Keratinocyte (primary cell): ENCODE measurements at regions not wholly inside any gene's neighbourhood (a gene's known extent, or its start where the extent isn't known, plus 50 kb on each side); places are given as distances from the start of the nearest gene placed in this dataset.

Experiments used
- DNase-seq: peaks from one replicate; pipeline ENCODE4 v3.0.0-alpha.2; 2011; ENCODE audit warnings: low read depth, missing footprints, low spot score
- FAIRE-seq: peaks from 2 replicates; lab custom pipeline; 2011; peaks lifted over from hg19 to GRCh38; lab: Jason Lieb, UNC
- H2AFZ ChIP-seq: 2 replicates; pipeline ENCODE4 v1.6.0; 2012; ENCODE audit warnings: low read length, control low read depth, inconsistent platforms; ENCODE audit not compliant: control insufficient read depth
- H3K27ac ChIP-seq: 2 replicates; pipeline ENCODE4 v1.5.1; 2011; ENCODE audit warnings: low read length; ENCODE audit not compliant: control insufficient read depth, insufficient read depth
- H3K27me3 ChIP-seq: 3 replicates; pipeline ENCODE4 v1.6.0; 2011; ENCODE audit warnings: low read length; ENCODE audit not compliant: control insufficient read depth, insufficient read depth; ENCODE audit errors: extremely low read depth
- H3K36me3 ChIP-seq, 2 experiments: 2 replicates in 1 of 2; 3 replicates in 1 of 2; pipeline ENCODE4 v1.5.1; 2011; ENCODE audit warnings: low read length in 2 of 2, mild to moderate bottlenecking in 1 of 2; ENCODE audit not compliant: control insufficient read depth in 2 of 2, insufficient read depth in 2 of 2; ENCODE audit errors: extremely low read depth in 1 of 2
- H3K4me1 ChIP-seq: 3 replicates; pipeline ENCODE4 v1.5.1; 2011; ENCODE audit warnings: low read length; ENCODE audit not compliant: control insufficient read depth, insufficient read depth; ENCODE audit errors: extremely low read depth
- H3K4me2 ChIP-seq: 3 replicates; pipeline ENCODE4 v1.6.0; 2011; ENCODE audit warnings: low read depth, low read length; ENCODE audit not compliant: control insufficient read depth, insufficient read depth; ENCODE audit errors: extremely low read depth
- H3K4me3 ChIP-seq, 3 experiments: fragments of 200-600 bp in 1 of 3; sonication (generic) in 1 of 3; 2 replicates in 2 of 3; 3 replicates in 1 of 3; pipeline ENCODE4 v1.5.1; 2011 to 2016; ENCODE audit warnings: low read length in 3 of 3, mild to moderate bottlenecking in 3 of 3, control low read depth in 2 of 3, inconsistent platforms in 1 of 3, low read depth in 1 of 3, mixed read lengths in 1 of 3, mixed run types in 1 of 3, moderate library complexity in 1 of 3; ENCODE audit not compliant: control insufficient read depth in 2 of 3, insufficient read depth in 2 of 3; ENCODE audit errors: extremely low read depth in 1 of 3
- H3K79me2 ChIP-seq: 2 replicates; pipeline ENCODE4 v1.6.0; 2012; ENCODE audit warnings: low read length; ENCODE audit not compliant: control insufficient read depth, insufficient read depth
- H3K9ac ChIP-seq: 3 replicates; pipeline ENCODE4 v1.6.0; 2011; ENCODE audit warnings: low read length; ENCODE audit not compliant: control insufficient read depth, insufficient read depth; ENCODE audit errors: extremely low read depth
- H3K9me1 ChIP-seq: 3 replicates; pipeline ENCODE4 v1.6.0; 2011; ENCODE audit warnings: low read length; ENCODE audit not compliant: control insufficient read depth, insufficient read depth; ENCODE audit errors: extremely low read depth
- H3K9me3 ChIP-seq: 2 replicates; pipeline ENCODE4 v1.5.1; 2012; ENCODE audit warnings: low read depth, low read length; ENCODE audit not compliant: control insufficient read depth
- H4K20me1 ChIP-seq: 3 replicates; pipeline ENCODE4 v1.6.0; 2011; ENCODE audit warnings: low read length; ENCODE audit not compliant: control insufficient read depth, insufficient read depth; ENCODE audit errors: extremely low read depth
- CTCF ChIP-seq, 3 experiments: IDR thresholded peaks in 1 of 3; conservative IDR thresholded peaks in 1 of 3; optimal IDR thresholded peaks in 1 of 3; 2 replicates in 2 of 3; 3 replicates in 1 of 3; pipeline versions ENCODE3 to v1.5.1; 2011; ENCODE audit warnings: low read length in 3 of 3, mild to moderate bottlenecking in 3 of 3, moderate library complexity in 2 of 3, control low read depth in 1 of 3, inconsistent platforms in 1 of 3; ENCODE audit not compliant: insufficient read depth in 2 of 3; ENCODE audit errors: extremely low read depth in 1 of 3
- EZH2 ChIP-seq: IDR thresholded peaks from one replicate; pipeline ENCODE4 v1.6.1; 2012; ENCODE audit warnings: inconsistent platforms, mild to moderate bottlenecking, low read length, moderate library complexity
- dilution Hi-C: fragments of 300-500 bp; cut with MboI; formaldehyde crosslinking; loops from one replicate; pipeline ENCODE4 v1.7.0; 2020; ENCODE audit warnings: low sequenced_read_pairs; ENCODE audit not compliant: extremely low pct_ligation_motif_present

GRCh38 chr6:25066593-25066992 is 130.8 kb upstream of the RIPOR2 start:
- no peaks in the 10 kb centered on the region for H3K9me1 ChIP-seq
- no peaks in the 10 kb centered on the region for H3K4me1 ChIP-seq
- H4K20me1 ChIP-seq, result no peaks in the 10 kb centered on the region
- H3K79me2 ChIP-seq, result no peaks in the 10 kb centered on the region
- no peak overlapping the region for H3K4me2 ChIP-seq
- no peak overlapping the region for H2AFZ ChIP-seq
- no peak overlapping the region for H3K9ac ChIP-seq
- no peaks in the 10 kb centered on the region for H3K9me3 ChIP-seq
- TF ChIP-seq CTCF (optimal IDR thresholded peaks at IDR 0.05 in 1 of 3, IDR thresholded peaks at IDR 0.05 in 1 of 3, conservative IDR thresholded peaks at IDR 0.05 in 1 of 3; ENCODE audit: extremely low read depth in 1 of 3, insufficient read depth in 2 of 3, low read length in 3 of 3) (no peak), EZH2 (no peak)
- H3K4me3 ChIP-seq, result no peak overlapping the region
- no peaks in the 10 kb centered on the region for H3K27me3 ChIP-seq
- no peaks in the 10 kb centered on the region for H3K36me3 ChIP-seq
- FAIRE-seq, result no peak
- dilution Hi-C loops, result no loop called here
- no peak overlapping the region for H3K27ac ChIP-seq
- DNase-seq, result no peak

GRCh38 chr6:25068866-25069265 is 133.1 kb upstream of the RIPOR2 start:
- H3K27ac ChIP-seq, result no peak overlapping the region
- H3K9ac ChIP-seq, result no peak overlapping the region
- H3K79me2 ChIP-seq, result no peaks in the 10 kb centered on the region
- no peaks in the 10 kb centered on the region for H3K4me1 ChIP-seq
- no peaks in the 10 kb centered on the region for H3K36me3 ChIP-seq
- no peak overlapping the region for H2AFZ ChIP-seq
- H4K20me1 ChIP-seq, result no peaks in the 10 kb centered on the region
- H3K9me1 ChIP-seq, result no peaks in the 10 kb centered on the region
- dilution Hi-C loops, result no loop called here
- no peak overlapping the region for H3K4me3 ChIP-seq
- no peaks in the 10 kb centered on the region for H3K9me3 ChIP-seq
- FAIRE-seq, result no peak
- TF ChIP-seq CTCF (optimal IDR thresholded peaks at IDR 0.05 in 1 of 3, IDR thresholded peaks at IDR 0.05 in 1 of 3, conservative IDR thresholded peaks at IDR 0.05 in 1 of 3; ENCODE audit: extremely low read depth in 1 of 3, insufficient read depth in 2 of 3, low read length in 3 of 3) (no peak), EZH2 (no peak)
- H3K27me3 ChIP-seq, result no peaks in the 10 kb centered on the region
- H3K4me2 ChIP-seq, result no peak overlapping the region
- DNase-seq, result no peak
